NCI-H226 (cell line): ENCODE measurements at regions not wholly inside any gene's neighbourhood (a gene's known extent, or its start where the extent isn't known, plus 50 kb on each side); places are given as distances from the start of the nearest gene placed in this dataset.
"Not testable (repeated sequence)": the region's sequence is repeated elsewhere in the genome, so short reads cannot be mapped to it uniquely, and the experiment has no call there.

Experiments
- DNase-seq: peaks from one replicate; pipeline ENCODE4 v3.0.0-alpha.2; 2015

- no peak for DNase-seq
Measured at GRCh38 chr5:126133424-126133823, 289.8 kb upstream of the GRAMD2B start.

- no peak for DNase-seq
Measured at GRCh38 chr5:126137891-126138280, 285.3 kb upstream of the GRAMD2B start.

GRCh38 chr5:126138281-126138931, 284.8 kb upstream of the GRAMD2B start:
- peak; percentile 35 for DNase-seq

GRCh38 chr5:126139086-126139485, 284.1 kb upstream of the GRAMD2B start:
- no peak for DNase-seq

GRCh38 chr5:126139773-126140172, 283.4 kb upstream of the GRAMD2B start:
- DNase-seq, result no peak

- DNase-seq, result no peak
Measured at GRCh38 chr5:126143622-126144021, 279.6 kb upstream of the GRAMD2B start.

GRCh38 chr5:126150319-126150718, 272.9 kb upstream of the GRAMD2B start:
- DNase-seq, result not testable (repeated sequence)

GRCh38 chr5:126155298-126155697, 267.9 kb upstream of the GRAMD2B start:
- DNase-seq, result not testable (repeated sequence)

- DNase-seq, result no peak
Measured at GRCh38 chr5:126166368-126166767, 256.8 kb upstream of the GRAMD2B start.

- no peak for DNase-seq
Measured at GRCh38 chr5:126168785-126169184, 254.4 kb upstream of the GRAMD2B start.

GRCh38 chr5:126171916-126172315, 251.3 kb upstream of the GRAMD2B start:
- no peak for DNase-seq

- no peak for DNase-seq
Measured at GRCh38 chr5:126172812-126173211, 250.4 kb upstream of the GRAMD2B start.

GRCh38 chr5:126178521-126178920, 244.7 kb upstream of the GRAMD2B start:
- DNase-seq, result peak; percentile 34

GRCh38 chr5:126182971-126183695, 240.1 kb upstream of the GRAMD2B start:
- DNase-seq, result no peak

- DNase-seq, result no peak
Measured at GRCh38 chr5:126184474-126184873, 238.7 kb upstream of the GRAMD2B start.

- DNase-seq, result no peak
Measured at GRCh38 chr5:126186210-126186609, 237.0 kb upstream of the GRAMD2B start.

- no peak for DNase-seq
Measured at GRCh38 chr5:126188804-126189203, 234.4 kb upstream of the GRAMD2B start.

GRCh38 chr5:126189231-126189630, 234.0 kb upstream of the GRAMD2B start:
- no peak for DNase-seq

GRCh38 chr5:126189862-126190261, 233.3 kb upstream of the GRAMD2B start:
- no peak for DNase-seq

GRCh38 chr5:126192226-126192625, 231.0 kb upstream of the GRAMD2B start:
- no peak for DNase-seq

- no peak for DNase-seq
Measured at GRCh38 chr5:126195410-126196100, 227.7 kb upstream of the GRAMD2B start.

GRCh38 chr5:126198531-126198930, 224.7 kb upstream of the GRAMD2B start:
- DNase-seq, result no peak

GRCh38 chr5:126199467-126199866, 223.7 kb upstream of the GRAMD2B start:
- no peak for DNase-seq

GRCh38 chr5:126208691-126209090, 214.5 kb upstream of the GRAMD2B start:
- DNase-seq, result no peak
